HEK293 (cell line): ENCODE measurements at regions not wholly inside any gene's neighbourhood (a gene's known extent, or its start where the extent isn't known, plus 50 kb on each side); places are given as distances from the start of the nearest gene placed in this dataset.

ENCODE experiments used
- BCL11B ChIP-seq: fragments of 450-650 bp; formaldehyde crosslinking; IDR thresholded peaks from 2 replicates; pipeline ENCODE4 v1.5.1; 2016; ENCODE audit warnings: low read depth, missing biosample characterization, missing genetic modification characterization
- EGR2 ChIP-seq: fragments of 450-650 bp; formaldehyde crosslinking; IDR thresholded peaks from 2 replicates; pipeline ENCODE4 v1.5.1; 2016; ENCODE audit warnings: low read depth, missing biosample characterization, missing genetic modification characterization
- KLF10 ChIP-seq: fragments of 450-650 bp; IDR thresholded peaks from 2 replicates; pipeline ENCODE4 v1.5.1; 2018; ENCODE audit warnings: missing biosample characterization, mild to moderate bottlenecking, missing genetic modification characterization
- ZEB2 ChIP-seq: fragments of 450-650 bp; formaldehyde crosslinking; IDR thresholded peaks from 2 replicates; pipeline ENCODE4 v1.5.1; 2016; ENCODE audit warnings: missing biosample characterization, missing genetic modification characterization
- ZNF114 ChIP-seq: fragments of 450-650 bp; formaldehyde crosslinking; IDR thresholded peaks from 2 replicates; pipeline ENCODE4 v1.5.0; 2017; ENCODE audit warnings: missing biosample characterization, missing genetic modification characterization
- ZNF266 ChIP-seq: fragments of 450-650 bp; formaldehyde crosslinking; IDR thresholded peaks from 2 replicates; pipeline ENCODE4 v1.5.1; 2016; ENCODE audit warnings: missing biosample characterization, missing genetic modification characterization, low read depth
- ZNF394 ChIP-seq: fragments of 450-650 bp; formaldehyde crosslinking; IDR thresholded peaks from 2 replicates; pipeline ENCODE4 v1.5.1; 2016; ENCODE audit warnings: missing biosample characterization, missing genetic modification characterization, mild to moderate bottlenecking, moderate library complexity, borderline replicate concordance
- ZNF530 ChIP-seq: fragments of 450-650 bp; formaldehyde crosslinking; IDR thresholded peaks from 2 replicates; pipeline ENCODE4 v1.5.1; 2016; ENCODE audit warnings: low read depth, missing biosample characterization, missing genetic modification characterization
- ZNF596 ChIP-seq: fragments of 450-650 bp; IDR thresholded peaks from 2 replicates; pipeline ENCODE4 v1.5.0; 2018; ENCODE audit warnings: missing biosample characterization, mild to moderate bottlenecking, missing genetic modification characterization, moderate library complexity
- ZNF670 ChIP-seq: fragments of 450-650 bp; formaldehyde crosslinking; IDR thresholded peaks from 2 replicates; pipeline ENCODE4 v1.5.1; 2016; ENCODE audit warnings: missing biosample characterization, missing genetic modification characterization, low read depth
- ZNF785 ChIP-seq: fragments of 450-650 bp; formaldehyde crosslinking; IDR thresholded peaks from 2 replicates; pipeline ENCODE4 v1.5.1; 2016; ENCODE audit warnings: missing biosample characterization, missing genetic modification characterization
- TF ChIP-seq, protein P1 (sequence below): fragments of 450-650 bp; formaldehyde crosslinking; IDR thresholded peaks from 2 replicates; pipeline ENCODE4 v1.5.1; 2016; ENCODE audit warnings: missing biosample characterization, missing genetic modification characterization
- TF ChIP-seq, protein P2 (sequence below): fragments of 450-650 bp; IDR thresholded peaks from 2 replicates; pipeline ENCODE4 v1.5.1; 2018; ENCODE audit warnings: missing biosample characterization, mild to moderate bottlenecking, missing genetic modification characterization
- TF ChIP-seq, protein P3 (sequence below): fragments of 450-650 bp; formaldehyde crosslinking; IDR thresholded peaks from 2 replicates; pipeline ENCODE4 v1.5.1; 2017; ENCODE audit warnings: missing biosample characterization, missing genetic modification characterization
- TF ChIP-seq, protein P4 (sequence below): fragments of 450-650 bp; formaldehyde crosslinking; IDR thresholded peaks from 2 replicates; pipeline ENCODE4 v1.5.1; 2016; ENCODE audit warnings: missing biosample characterization, missing genetic modification characterization
- TF ChIP-seq, protein P5 (sequence below): fragments of 450-650 bp; formaldehyde crosslinking; IDR thresholded peaks from 2 replicates; pipeline ENCODE4 v1.5.1; 2016; ENCODE audit warnings: missing biosample characterization, missing genetic modification characterization
- TF ChIP-seq, protein P6 (sequence below): fragments of 450-650 bp; formaldehyde crosslinking; IDR thresholded peaks from 2 replicates; pipeline ENCODE4 v1.5.0; 2017; ENCODE audit warnings: missing biosample characterization, missing genetic modification characterization, borderline replicate concordance
- TF ChIP-seq, protein P7 (sequence below): fragments of 450-650 bp; formaldehyde crosslinking; IDR thresholded peaks from 2 replicates; pipeline ENCODE4 v1.5.1; 2016; ENCODE audit warnings: missing biosample characterization, missing genetic modification characterization
- TF ChIP-seq, protein P8 (sequence below): fragments of 450-650 bp; formaldehyde crosslinking; IDR thresholded peaks from 2 replicates; pipeline ENCODE4 v1.5.1; 2016; ENCODE audit warnings: missing biosample characterization, missing genetic modification characterization
- TF ChIP-seq, protein P9 (sequence below): fragments of 450-650 bp; formaldehyde crosslinking; IDR thresholded peaks from 2 replicates; pipeline ENCODE4 v1.5.1; 2017; ENCODE audit warnings: missing biosample characterization, missing genetic modification characterization

DNA sequence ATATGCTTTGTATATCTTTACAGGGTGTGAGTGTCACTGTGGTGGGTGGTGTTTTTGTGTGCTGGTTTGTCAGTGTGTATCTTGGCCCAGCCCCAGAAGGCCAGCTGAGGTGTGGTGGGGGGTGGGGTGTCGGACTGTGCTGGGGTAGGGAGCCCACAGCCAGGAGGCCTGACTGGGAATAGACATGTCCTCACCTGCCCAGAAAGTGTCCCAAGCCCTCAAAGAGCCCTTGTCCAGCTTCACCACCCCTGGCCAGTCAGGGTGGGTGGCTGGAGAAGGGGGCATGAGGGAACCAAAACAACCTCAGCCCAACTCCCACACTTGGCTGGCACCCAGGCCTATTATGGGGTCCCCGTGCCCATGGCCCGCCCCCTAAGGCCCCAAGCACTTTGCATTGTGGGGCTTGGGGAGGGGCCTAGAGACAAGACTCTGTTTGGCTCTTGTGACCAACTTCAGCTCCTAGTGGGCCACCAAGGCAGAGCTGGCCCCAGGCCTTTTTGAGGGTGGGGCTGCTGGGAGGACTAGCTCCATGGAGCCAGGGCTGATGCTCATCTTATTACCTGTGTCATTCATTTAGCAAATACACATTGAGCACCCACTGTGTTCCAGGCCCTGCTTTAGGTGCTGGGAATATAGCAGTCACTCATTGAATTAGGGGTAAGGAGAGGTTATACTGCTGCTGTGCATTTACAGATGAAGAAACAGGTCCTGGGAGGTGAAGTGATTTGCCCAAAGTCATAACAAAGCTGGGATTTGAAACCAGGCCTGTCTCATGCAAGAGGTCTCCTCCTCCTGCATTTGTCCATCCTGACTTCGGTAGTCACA is 56.2 kb upstream of the PSD2 start (continued):
- TF ChIP-seq, protein P1, sequence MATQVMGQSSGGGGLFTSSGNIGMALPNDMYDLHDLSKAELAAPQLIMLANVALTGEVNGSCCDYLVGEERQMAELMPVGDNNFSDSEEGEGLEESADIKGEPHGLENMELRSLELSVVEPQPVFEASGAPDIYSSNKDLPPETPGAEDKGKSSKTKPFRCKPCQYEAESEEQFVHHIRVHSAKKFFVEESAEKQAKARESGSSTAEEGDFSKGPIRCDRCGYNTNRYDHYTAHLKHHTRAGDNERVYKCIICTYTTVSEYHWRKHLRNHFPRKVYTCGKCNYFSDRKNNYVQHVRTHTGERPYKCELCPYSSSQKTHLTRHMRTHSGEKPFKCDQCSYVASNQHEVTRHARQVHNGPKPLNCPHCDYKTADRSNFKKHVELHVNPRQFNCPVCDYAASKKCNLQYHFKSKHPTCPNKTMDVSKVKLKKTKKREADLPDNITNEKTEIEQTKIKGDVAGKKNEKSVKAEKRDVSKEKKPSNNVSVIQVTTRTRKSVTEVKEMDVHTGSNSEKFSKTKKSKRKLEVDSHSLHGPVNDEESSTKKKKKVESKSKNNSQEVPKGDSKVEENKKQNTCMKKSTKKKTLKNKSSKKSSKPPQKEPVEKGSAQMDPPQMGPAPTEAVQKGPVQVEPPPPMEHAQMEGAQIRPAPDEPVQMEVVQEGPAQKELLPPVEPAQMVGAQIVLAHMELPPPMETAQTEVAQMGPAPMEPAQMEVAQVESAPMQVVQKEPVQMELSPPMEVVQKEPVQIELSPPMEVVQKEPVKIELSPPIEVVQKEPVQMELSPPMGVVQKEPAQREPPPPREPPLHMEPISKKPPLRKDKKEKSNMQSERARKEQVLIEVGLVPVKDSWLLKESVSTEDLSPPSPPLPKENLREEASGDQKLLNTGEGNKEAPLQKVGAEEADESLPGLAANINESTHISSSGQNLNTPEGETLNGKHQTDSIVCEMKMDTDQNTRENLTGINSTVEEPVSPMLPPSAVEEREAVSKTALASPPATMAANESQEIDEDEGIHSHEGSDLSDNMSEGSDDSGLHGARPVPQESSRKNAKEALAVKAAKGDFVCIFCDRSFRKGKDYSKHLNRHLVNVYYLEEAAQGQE (tag by site-specific recombination): no peak
- TF ChIP-seq, protein P2, sequence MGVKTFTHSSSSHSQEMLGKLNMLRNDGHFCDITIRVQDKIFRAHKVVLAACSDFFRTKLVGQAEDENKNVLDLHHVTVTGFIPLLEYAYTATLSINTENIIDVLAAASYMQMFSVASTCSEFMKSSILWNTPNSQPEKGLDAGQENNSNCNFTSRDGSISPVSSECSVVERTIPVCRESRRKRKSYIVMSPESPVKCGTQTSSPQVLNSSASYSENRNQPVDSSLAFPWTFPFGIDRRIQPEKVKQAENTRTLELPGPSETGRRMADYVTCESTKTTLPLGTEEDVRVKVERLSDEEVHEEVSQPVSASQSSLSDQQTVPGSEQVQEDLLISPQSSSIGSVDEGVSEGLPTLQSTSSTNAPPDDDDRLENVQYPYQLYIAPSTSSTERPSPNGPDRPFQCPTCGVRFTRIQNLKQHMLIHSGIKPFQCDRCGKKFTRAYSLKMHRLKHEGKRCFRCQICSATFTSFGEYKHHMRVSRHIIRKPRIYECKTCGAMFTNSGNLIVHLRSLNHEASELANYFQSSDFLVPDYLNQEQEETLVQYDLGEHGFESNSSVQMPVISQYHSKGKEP (tag by site-specific recombination): 0 out of 2 replicates have a peak, but pooled peaks have one; percentile 18
- no peak for TF ChIP-seq ZNF266 (tag by site-specific recombination)
- no peak for TF ChIP-seq ZNF530
- TF ChIP-seq EGR2 (tag by site-specific recombination): peak; percentile 86
- TF ChIP-seq ZNF114 (tag by site-specific recombination): no peak
- TF ChIP-seq, protein P3, sequence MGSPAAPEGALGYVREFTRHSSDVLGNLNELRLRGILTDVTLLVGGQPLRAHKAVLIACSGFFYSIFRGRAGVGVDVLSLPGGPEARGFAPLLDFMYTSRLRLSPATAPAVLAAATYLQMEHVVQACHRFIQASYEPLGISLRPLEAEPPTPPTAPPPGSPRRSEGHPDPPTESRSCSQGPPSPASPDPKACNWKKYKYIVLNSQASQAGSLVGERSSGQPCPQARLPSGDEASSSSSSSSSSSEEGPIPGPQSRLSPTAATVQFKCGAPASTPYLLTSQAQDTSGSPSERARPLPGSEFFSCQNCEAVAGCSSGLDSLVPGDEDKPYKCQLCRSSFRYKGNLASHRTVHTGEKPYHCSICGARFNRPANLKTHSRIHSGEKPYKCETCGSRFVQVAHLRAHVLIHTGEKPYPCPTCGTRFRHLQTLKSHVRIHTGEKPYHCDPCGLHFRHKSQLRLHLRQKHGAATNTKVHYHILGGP: no peak
- no peak for TF ChIP-seq ZNF596
- no peak for TF ChIP-seq ZNF670
- TF ChIP-seq, protein P4, sequence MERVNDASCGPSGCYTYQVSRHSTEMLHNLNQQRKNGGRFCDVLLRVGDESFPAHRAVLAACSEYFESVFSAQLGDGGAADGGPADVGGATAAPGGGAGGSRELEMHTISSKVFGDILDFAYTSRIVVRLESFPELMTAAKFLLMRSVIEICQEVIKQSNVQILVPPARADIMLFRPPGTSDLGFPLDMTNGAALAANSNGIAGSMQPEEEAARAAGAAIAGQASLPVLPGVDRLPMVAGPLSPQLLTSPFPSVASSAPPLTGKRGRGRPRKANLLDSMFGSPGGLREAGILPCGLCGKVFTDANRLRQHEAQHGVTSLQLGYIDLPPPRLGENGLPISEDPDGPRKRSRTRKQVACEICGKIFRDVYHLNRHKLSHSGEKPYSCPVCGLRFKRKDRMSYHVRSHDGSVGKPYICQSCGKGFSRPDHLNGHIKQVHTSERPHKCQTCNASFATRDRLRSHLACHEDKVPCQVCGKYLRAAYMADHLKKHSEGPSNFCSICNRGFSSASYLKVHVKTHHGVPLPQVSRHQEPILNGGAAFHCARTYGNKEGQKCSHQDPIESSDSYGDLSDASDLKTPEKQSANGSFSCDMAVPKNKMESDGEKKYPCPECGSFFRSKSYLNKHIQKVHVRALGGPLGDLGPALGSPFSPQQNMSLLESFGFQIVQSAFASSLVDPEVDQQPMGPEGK (tag by site-specific recombination): peak; percentile 44; the same call in 1 of the 2 replicates
- TF ChIP-seq, protein P5, sequence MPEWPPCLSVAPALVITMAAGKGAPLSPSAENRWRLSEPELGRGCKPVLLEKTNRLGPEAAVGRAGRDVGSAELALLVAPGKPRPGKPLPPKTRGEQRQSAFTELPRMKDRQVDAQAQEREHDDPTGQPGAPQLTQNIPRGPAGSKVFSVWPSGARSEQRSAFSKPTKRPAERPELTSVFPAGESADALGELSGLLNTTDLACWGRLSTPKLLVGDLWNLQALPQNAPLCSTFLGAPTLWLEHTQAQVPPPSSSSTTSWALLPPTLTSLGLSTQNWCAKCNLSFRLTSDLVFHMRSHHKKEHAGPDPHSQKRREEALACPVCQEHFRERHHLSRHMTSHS (tag by site-specific recombination): no peak
- 0 out of 2 replicates have a peak, but pooled peaks have one; percentile 42 for TF ChIP-seq ZNF785 (tag by site-specific recombination)
- no peak for TF ChIP-seq ZNF394 (tag by site-specific recombination)
- TF ChIP-seq, protein P6, sequence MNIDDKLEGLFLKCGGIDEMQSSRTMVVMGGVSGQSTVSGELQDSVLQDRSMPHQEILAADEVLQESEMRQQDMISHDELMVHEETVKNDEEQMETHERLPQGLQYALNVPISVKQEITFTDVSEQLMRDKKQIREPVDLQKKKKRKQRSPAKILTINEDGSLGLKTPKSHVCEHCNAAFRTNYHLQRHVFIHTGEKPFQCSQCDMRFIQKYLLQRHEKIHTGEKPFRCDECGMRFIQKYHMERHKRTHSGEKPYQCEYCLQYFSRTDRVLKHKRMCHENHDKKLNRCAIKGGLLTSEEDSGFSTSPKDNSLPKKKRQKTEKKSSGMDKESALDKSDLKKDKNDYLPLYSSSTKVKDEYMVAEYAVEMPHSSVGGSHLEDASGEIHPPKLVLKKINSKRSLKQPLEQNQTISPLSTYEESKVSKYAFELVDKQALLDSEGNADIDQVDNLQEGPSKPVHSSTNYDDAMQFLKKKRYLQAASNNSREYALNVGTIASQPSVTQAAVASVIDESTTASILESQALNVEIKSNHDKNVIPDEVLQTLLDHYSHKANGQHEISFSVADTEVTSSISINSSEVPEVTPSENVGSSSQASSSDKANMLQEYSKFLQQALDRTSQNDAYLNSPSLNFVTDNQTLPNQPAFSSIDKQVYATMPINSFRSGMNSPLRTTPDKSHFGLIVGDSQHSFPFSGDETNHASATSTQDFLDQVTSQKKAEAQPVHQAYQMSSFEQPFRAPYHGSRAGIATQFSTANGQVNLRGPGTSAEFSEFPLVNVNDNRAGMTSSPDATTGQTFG: no peak
- TF ChIP-seq, protein P7, sequence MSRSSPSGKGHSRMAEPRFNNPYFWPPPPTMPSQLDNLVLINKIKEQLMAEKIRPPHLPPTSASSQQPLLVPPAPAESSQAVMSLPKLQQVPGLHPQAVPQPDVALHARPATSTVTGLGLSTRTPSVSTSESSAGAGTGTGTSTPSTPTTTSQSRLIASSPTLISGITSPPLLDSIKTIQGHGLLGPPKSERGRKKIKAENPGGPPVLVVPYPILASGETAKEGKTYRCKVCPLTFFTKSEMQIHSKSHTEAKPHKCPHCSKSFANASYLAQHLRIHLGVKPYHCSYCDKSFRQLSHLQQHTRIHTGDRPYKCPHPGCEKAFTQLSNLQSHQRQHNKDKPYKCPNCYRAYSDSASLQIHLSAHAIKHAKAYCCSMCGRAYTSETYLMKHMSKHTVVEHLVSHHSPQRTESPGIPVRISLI (tag by site-specific recombination): no peak
- TF ChIP-seq KLF10: peak; percentile 31; the same call in 1 of the 2 replicates
- TF ChIP-seq, protein P8, sequence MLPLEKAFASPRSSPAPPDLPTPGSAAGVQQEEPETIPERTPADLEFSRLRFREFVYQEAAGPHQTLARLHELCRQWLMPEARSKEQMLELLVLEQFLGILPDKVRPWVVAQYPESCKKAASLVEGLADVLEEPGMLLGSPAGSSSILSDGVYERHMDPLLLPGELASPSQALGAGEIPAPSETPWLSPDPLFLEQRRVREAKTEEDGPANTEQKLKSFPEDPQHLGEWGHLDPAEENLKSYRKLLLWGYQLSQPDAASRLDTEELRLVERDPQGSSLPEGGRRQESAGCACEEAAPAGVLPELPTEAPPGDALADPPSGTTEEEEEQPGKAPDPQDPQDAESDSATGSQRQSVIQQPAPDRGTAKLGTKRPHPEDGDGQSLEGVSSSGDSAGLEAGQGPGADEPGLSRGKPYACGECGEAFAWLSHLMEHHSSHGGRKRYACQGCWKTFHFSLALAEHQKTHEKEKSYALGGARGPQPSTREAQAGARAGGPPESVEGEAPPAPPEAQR: 0 out of 2 replicates have a peak, but pooled peaks have one; percentile 59
- no peak for TF ChIP-seq BCL11B (tag by site-specific recombination)
- TF ChIP-seq, protein P9, sequence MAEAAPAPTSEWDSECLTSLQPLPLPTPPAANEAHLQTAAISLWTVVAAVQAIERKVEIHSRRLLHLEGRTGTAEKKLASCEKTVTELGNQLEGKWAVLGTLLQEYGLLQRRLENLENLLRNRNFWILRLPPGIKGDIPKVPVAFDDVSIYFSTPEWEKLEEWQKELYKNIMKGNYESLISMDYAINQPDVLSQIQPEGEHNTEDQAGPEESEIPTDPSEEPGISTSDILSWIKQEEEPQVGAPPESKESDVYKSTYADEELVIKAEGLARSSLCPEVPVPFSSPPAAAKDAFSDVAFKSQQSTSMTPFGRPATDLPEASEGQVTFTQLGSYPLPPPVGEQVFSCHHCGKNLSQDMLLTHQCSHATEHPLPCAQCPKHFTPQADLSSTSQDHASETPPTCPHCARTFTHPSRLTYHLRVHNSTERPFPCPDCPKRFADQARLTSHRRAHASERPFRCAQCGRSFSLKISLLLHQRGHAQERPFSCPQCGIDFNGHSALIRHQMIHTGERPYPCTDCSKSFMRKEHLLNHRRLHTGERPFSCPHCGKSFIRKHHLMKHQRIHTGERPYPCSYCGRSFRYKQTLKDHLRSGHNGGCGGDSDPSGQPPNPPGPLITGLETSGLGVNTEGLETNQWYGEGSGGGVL (tag by site-specific recombination): peak; percentile 82
- 0 out of 2 replicates have a peak, but pooled peaks have one; percentile 23 for TF ChIP-seq ZEB2 (tag by site-specific recombination)
